ENCODE measurements at regions not wholly inside any gene's neighbourhood (a gene's known extent, or its start where the extent isn't known, plus 50 kb on each side); places are given as distances from the start of the nearest gene placed in this dataset.

- TF ChIP-seq CTCF (IDR thresholded peaks at IDR 0.05) = no peak
- no peak for TF ChIP-seq POLR2A (IDR thresholded peaks at IDR 0.05)
These were observed 118.3 kb downstream of the BUD13 start for GRCh38 chr11:116654526-116654925.
